AG04449 (cell line): ENCODE measurements at regions not wholly inside any gene's neighbourhood (a gene's known extent, or its start where the extent isn't known, plus 50 kb on each side); places are given as distances from the start of the nearest gene placed in this dataset.
"Not testable (repeated sequence)": the region's sequence is repeated elsewhere in the genome, so short reads cannot be mapped to it uniquely, and the experiment has no call there.

Experiments used
- CTCF ChIA-PET: fragments of 350-600 bp; formaldehyde crosslinking; extraction: SDS; loops from one replicate; lab custom pipeline; 2021; ENCODE audit warnings: antibody characterized with exemption; lab: Yijun Ruan, JAX
- POLR2A ChIA-PET: fragments of 400-600, 350-600 bp; formaldehyde crosslinking; extraction: SDS; loops from one replicate; lab custom pipeline; 2020; ENCODE audit warnings: antibody characterized with exemption, inconsistent platforms; lab: Yijun Ruan, JAX
- DNase-seq: peaks from one replicate; pipeline ENCODE4 v3.0.0-alpha.2; 2010; ENCODE audit warnings: low read depth, low spot score
- H3K4me3 ChIP-seq: 2 replicates; pipeline ENCODE4 v1.5.1; 2011; ENCODE audit warnings: low read depth, mild to moderate bottlenecking, control low read depth, low read length
- TF ChIP-seq, protein P1 (sequence below): IDR thresholded peaks from one replicate; pipeline ENCODE4 v1.5.1; 2011; ENCODE audit warnings: mild to moderate bottlenecking, moderate library complexity, low read length, control low read depth, inconsistent platforms; ENCODE audit not compliant: insufficient read depth; ENCODE audit errors: missing control alignments

DNA sequence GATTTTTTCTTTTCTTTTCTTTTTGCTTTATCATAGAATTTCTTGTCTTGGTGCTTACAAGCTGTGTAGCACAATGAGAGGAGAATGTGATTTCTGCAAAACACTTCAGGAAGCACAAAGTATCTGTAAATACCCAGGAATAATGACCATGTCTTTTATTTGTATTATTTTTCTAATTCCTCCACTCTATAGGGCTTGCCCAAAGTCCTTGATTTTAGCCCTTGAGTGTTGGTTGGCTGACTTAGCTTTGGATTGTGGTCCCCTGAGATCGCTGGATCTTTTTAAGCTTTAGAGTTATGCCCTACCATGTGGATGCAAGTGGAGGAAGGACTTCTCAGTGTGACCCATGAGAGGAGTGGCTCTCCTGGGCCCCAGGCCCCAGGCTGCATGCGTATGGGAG, 52.2 kb downstream of the HOXC4 start:
- H3K4me3 ChIP-seq, POLR2A ChIA-PET, CTCF ChIA-PET, DNase-seq: not testable (repeated sequence)

DNA sequence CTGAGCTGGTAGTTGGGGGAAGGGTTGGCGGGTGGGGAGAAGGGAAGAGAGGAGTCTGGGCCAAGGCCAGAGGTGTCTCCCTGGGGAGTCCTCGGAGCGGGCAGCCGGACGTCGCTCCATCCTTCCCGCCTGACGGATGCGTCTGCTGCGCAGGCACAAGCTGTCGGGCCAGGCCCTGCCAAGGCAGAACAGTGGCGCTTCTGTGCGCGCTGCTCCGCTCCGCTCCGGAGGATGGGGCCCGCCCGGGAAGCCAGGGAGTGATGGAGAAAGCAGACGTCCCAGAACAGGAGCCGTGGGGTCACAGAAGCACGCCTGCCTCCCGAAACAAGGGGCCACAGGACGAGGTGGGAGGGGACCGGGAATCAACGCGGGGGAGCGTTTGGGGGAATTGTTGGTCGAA, 52.6 kb downstream of the HOXC4 start:
- DNase-seq, POLR2A ChIA-PET, H3K4me3 ChIP-seq, CTCF ChIA-PET: not testable (repeated sequence)

DNA sequence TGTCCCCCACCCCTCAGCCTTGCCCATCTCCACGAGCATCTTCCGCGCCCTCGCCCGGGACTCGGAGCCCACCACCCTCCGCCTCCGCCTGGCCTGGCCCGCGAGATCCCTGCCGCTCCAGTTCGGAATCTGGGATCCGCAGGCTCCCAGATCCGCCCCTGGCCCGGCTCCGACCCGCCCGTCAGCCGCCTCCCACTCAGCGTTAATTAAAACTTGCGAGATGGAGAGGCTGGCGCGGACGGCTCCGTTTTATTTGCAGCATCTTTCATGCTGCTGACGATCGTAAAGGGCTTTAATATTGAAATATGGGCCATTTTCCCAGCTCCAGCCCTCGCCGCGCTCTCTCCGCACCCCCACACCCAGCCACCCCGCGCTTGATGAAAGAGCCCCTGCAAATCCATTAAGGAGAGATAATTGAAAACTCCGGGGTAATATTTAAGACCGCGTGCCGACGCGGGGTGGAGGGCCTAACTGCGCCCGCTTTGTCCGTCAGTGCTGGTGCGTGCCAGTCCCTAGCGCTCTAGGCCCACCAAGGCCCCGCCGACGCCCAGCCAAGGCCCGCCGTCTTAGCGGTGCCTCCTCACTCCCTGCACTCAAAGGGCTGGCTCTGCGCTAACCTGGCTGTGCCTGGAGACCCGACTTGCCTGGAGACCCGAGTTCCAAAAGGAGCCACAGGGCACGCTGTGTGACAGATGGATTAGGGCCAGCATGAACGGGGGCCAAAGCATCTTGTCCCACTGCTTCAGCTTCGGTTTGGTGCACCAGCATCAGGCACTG, 53.4 kb downstream of the HOXC4 start:
- CTCF ChIA-PET, DNase-seq: not testable (repeated sequence)

DNA sequence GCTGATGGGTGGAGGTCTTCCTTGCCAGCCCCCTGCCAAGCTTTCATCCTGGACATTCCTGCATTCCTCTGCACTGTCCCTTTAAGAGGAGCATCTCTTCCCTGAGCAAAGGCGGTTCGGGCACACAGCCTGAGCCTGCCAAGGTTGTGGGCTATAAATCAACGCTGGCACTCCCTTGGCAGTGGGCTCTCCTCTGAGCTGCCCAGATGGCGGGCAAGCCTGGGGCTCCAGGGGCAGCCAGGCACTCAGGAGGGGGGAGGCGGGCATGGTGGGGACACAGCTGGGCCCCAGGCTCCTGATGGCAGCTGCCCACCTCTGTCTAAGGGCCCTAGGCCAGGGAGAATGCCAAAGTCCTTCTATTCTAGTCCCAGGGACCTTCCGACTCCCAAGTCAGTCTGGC, 58.7 kb downstream of the HOXC4 start:
- CTCF ChIA-PET, H3K4me3 ChIP-seq, DNase-seq, POLR2A ChIA-PET: not testable (repeated sequence)

More for the DNA sequence above, 53.4 kb downstream of the HOXC4 start:
- POLR2A ChIA-PET, H3K4me3 ChIP-seq: not testable (repeated sequence)

DNA sequence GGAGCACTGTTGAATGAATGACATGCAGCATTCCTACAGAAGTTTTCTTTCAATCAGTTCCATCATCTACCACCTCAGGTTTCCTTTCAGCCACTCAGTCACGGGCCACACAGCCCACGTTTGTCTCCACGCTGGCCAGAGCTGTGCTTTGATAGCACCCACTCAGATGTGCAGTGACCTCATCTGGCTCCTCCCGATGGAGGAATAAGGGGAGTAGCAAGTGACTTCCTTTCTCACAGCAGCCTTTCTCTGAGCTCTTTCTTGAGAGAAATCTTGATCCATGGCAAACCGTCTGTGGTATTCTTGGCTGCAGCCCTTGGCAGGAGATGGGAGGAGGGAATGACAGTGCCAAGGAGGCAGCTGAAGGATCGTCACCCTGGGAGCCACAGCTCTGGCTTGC, 62.4 kb downstream of the HOXC4 start:
- POLR2A ChIA-PET, DNase-seq, H3K4me3 ChIP-seq: not testable (repeated sequence)
- CTCF ChIA-PET: interaction anchor here (1.4 kb wide), 1 partner anchor 15 kb away, joined by 3 read pairs; no protein-coding TSS in a partner anchor

DNA sequence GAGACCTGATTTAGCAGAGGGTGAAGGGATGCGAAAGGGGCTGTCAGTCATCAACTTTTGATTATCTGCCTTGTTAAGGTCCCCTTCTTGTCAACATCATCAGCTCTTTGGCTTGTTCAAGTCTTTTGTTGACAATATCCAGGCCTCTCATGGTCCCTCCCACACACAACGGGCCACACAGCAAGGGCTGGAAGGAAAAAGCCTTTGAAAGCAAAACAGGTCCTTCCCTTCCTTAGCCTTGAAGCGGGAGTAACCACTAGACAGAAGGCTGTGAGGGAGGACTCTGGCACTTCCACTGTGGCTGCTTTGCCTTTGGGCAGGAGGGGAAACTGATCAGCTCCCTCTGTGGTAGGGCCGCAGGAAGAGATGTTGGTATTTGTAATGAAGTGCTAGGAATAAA, 63.8 kb downstream of the HOXC4 start:
- POLR2A ChIA-PET: interaction anchor here (0.6 kb wide), 1 partner anchor 44 kb away, joined by 3 read pairs; no protein-coding TSS in a partner anchor
- DNase-seq, H3K4me3 ChIP-seq: not testable (repeated sequence)
- CTCF ChIA-PET: interaction anchor here (0.9 kb wide), 1 partner anchor 91 kb away, joined by 3 read pairs; no protein-coding TSS in a partner anchor

DNA sequence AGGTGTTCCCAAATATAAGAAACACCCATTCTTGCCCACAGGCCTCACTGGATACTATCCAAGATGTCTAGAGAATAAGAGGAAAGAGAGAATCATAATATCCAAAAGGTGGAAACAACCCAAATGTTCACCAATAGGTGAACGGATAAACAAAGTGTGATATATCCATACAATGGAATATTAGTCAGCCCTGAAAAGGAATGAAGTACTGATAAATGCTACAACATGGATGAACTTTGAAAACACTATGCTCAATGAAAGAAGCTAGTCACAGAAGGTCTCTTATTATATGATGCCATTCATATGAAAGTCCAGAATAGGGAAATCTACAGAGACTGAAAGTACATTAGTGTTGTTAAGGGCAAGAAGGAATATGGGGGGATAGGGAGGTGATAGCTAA, 65.4 kb downstream of the HOXC4 start:
- POLR2A ChIA-PET, CTCF ChIA-PET, H3K4me3 ChIP-seq, DNase-seq: not testable (repeated sequence)

DNA sequence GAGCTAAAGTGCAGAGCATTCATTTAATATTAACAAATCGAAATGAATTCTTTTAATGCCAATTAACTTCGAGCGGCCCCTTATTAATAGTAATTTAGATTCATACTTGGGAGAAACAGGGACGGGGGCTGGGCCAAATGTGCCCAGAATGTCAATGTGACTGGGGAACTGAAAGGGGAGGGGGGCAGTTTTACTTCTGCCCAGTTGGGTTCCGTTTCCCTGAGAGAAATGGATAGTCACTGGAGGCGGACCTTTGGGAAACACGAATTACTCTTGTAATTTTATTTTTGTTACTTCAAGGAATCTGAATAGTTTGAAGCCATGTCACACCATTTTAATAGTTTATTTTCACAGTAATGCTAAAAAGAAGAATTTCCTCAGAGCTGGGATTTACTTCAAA, 64.8 kb downstream of the SMUG1 start:
- CTCF ChIA-PET, H3K4me3 ChIP-seq, POLR2A ChIA-PET, DNase-seq: not testable (repeated sequence)

DNA sequence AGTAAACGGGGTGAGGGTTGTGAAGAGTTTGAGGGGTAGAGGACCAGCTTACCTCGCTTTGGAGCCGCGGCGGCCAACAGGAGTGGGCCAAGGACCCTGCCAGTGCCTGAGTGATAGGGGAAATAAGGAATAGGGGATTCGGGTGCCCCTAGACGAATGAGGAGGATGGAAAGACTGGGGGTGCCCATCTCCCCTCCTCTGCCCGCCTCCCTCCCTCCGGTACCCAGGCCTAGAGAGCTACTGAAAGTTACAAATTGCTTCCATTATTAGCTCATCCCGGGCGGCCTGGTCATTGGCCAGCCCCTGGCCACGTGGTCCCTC, 63.1 kb downstream of the SMUG1 start:
- POLR2A ChIA-PET, DNase-seq: not testable (repeated sequence)
- CTCF ChIA-PET: interaction anchor here (0.9 kb wide), 1 partner anchor 93 kb away, joined by 3 read pairs; no protein-coding TSS in a partner anchor
- H3K4me3 ChIP-seq: peak overlapping the region; percentile 72

DNA sequence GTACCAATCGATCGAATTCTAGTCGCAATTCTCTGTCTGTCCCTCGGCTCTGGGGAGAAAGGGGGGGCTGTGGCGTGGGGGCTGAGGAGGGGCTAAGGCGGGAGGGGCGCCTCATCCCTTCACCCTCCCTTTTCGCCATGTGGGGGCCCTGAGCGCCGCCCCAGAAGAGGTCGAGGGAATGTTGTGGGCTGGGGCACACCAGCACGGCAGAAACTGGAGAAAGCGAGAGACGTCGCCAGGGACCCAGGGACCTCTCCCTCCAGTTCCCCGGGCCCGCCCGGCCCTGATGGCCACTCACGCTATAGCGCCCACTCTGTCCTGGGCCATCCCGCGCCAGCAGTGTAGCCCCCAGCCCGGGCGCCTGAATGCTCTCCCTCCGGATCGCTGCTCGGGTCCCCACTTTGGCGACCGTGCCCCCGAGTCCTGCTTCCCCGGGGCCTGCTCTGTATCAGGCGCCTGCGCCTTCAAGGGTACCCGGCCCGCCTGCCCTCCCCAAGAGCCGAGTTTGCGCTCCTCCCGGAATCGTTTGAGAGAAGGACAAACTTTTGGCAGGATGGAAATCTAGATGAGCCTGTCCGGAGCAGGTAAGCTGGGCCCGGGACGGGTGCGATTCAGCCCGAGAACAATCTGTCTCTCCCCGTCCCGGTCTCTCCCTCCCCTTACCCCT, 62.6 kb downstream of the SMUG1 start:
- H3K4me3 ChIP-seq: peak overlapping the region; percentile 72
- TF ChIP-seq, protein P1, sequence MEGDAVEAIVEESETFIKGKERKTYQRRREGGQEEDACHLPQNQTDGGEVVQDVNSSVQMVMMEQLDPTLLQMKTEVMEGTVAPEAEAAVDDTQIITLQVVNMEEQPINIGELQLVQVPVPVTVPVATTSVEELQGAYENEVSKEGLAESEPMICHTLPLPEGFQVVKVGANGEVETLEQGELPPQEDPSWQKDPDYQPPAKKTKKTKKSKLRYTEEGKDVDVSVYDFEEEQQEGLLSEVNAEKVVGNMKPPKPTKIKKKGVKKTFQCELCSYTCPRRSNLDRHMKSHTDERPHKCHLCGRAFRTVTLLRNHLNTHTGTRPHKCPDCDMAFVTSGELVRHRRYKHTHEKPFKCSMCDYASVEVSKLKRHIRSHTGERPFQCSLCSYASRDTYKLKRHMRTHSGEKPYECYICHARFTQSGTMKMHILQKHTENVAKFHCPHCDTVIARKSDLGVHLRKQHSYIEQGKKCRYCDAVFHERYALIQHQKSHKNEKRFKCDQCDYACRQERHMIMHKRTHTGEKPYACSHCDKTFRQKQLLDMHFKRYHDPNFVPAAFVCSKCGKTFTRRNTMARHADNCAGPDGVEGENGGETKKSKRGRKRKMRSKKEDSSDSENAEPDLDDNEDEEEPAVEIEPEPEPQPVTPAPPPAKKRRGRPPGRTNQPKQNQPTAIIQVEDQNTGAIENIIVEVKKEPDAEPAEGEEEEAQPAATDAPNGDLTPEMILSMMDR: no peak
- POLR2A ChIA-PET: no interaction called here
- no peak for DNase-seq
- CTCF ChIA-PET: interaction anchor here (0.9 to 1.0 kb wide), 2 partner anchors 14 to 94 kb away, joined by 3 read pairs; no protein-coding TSS in a partner anchor
